NCI-H2171 treated with DMSO at 0.1 percent for 48 hours (cell line): ENCODE measurements at regions not wholly inside any gene's neighbourhood (a gene's known extent, or its start where the extent isn't known, plus 50 kb on each side); places are given as distances from the start of the nearest gene placed in this dataset.

Source experiments
- DNase-seq: peaks from one replicate; lab custom pipeline; 2025; lab: John Stamatoyannopoulos, UW

DNA sequence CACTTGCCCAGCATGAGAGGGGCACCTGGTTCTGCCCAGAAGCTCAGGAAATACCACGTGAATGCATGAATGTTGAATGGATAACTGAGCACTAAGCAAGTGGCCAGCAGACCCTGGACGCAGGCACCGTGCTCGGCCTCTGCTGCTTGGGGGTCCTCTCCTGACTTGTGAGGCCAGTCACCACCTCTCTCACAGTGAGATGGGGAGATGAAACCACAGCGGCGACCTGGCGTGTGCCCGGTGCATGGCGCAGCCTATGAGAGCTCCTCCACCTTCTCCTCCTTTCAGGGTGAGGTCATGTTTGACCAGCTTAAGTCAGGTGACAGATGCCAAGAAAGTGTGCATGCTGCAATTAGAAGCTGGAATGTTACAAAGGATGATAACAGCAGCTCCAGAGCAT lies 75.5 kb downstream of the HMX1 start:
- no peak for DNase-seq

DNA sequence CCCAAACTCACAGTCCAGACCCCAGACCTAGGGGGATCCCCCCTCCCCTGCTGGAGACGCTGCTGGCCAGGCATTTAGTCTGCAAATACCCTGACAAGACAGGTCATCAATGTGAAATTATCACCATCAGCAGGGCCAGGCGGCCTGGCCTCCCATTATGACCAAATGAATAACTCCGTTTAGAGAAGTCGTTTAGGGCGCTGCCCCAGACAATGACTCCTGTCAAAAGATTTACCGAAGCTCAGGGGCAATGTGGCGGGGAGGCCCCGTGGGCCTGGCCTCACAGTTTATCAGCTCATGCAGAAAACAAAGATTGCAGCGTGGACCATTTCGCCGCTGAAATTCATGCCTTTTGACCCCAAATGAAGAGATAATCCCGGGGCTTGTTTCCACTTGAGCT lies 76.5 kb downstream of the HMX1 start:
- DNase-seq: no peak

DNA sequence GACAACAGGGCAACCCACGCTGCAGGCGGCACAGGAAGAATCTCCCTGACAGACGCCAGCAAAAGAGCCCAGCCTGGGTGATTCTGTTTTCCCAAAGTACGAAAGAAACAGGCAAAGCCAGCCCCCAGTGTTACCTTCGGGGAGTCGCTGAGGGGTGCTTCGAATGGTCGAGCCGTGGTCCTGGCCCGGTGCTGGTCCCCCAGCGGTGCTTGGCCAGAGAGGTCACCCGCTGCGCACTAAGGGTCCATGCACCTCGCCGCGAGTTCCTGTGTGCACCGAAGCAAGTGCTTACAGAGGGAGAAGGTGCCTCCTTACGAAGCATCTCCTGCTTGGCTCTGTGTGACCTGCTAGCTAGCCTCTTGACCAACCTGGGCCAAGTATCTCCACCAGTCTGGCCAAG lies 77.1 kb downstream of the HMX1 start:
- DNase-seq: no peak

DNA sequence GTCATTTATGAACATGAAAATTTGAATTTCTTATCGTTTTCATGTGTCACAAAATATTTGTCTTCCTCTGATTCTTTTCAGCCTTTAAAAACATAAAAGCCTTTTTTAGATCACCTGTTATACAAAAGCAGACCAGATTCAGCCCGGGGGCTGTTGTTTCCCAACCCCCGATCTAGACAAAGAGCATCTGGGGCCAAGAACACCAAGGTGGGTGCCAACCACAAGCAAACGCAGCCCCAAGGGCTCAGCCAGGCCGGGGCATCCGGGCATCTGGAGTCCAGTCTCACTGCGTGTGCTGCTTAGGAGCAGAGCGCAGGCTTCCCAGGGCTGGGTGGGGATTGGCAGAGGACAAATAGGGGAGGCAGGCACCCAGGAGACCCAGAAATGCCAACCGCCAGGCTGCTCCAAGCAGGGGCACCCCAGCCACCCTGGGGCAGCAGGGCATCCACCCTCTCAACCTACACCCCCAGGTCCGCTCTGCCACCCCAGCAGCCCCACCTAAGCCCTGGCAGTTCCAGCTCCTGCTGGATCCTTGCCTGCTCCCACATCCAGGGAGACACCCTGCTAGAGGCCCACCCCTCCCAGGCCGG lies 78.0 kb downstream of the HMX1 start:
- DNase-seq: no peak

DNA sequence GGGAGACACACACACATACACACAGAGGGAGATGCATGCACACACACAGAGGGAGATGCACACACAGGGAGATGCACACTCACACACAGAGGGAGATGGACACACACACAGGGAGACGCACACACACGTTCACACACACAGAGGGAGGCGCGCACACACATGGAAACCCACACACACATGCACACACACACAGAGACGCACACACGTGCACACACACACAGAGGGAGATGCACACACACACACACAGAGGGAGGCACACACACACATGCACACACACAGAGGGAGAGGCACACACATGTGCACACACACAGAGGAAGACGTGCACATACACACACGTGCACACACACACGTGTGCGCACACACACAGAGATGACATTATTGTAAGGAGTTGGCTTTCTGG lies 79.1 kb downstream of the HMX1 start:
- no peak for DNase-seq

DNA sequence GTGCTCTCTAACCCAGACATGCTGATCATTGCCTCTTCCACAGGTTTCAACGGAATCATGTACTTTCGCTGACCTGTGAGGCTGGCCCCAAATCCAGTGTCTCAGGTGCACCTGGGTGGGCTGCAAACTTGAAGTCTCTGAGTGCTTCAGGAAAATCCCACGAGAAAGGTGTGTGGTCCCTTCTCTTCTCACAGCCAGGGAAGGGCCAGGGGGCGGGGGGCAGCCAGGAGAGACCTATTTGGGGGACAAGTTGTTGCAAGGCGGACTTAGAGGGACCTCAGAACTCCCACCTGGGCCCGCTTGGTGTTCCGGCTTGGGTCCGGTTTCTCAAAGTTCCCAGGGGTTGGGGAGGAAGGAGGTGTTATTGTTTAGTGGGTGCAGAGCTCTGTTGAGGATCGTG lies 80.0 kb downstream of the HMX1 start:
- no peak for DNase-seq

DNA sequence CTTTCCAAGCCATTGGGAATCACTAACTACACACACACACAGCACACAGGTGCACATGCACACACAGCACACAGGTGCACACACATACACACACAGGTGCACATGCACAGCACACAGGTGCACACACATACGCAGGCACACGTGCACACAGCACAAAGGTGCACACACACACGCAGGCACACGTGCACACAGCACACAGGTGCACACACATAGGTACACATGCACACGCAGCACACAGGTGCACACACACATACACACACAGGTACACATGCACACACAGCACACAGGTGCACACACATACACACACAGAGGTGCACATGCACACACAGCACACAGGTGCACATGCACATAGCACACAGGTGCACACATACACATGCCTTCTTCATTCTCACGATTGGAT lies 80.9 kb downstream of the HMX1 start:
- DNase-seq: no peak

DNA sequence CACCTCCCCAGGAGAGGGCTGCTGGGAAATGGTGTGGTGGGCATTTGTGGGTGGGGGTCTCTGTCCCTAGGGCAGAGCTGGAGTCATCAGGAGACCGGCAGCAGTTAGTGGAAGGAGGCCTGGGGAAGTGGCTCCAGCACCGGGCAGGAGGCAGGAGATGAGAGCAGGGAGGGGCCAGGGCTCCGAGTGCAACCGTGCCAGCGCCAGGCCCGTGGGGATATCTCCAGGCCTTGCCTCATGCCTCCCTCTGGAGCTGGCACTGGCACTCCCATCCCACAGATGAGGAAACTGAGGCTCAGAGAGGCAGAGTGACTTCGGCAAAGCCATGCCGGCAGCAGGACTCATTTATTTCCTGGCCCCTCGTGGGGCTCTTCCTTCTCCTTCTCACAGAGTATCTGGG lies 83.5 kb downstream of the HMX1 start:
- DNase-seq: no peak

DNA sequence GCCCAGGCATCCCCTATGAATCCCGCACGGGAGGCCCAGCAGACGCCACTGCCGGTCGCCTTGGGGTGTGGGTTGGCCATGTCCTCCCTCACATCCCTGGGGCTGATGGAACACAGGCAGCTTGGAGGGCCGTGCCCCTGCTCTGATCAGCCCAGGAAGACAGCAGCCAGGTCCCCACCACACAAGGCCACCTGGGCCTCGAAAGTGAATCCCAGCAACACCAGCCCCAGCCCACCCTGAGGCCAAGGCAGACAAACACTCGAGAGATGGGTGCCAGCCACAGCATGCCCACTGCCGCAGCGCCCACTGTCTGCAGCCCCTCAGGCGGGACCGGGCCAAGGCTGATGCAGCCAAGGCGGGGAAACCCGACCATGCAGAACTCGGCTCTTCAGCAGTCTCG lies 85.5 kb downstream of the HMX1 start:
- no peak for DNase-seq

DNA sequence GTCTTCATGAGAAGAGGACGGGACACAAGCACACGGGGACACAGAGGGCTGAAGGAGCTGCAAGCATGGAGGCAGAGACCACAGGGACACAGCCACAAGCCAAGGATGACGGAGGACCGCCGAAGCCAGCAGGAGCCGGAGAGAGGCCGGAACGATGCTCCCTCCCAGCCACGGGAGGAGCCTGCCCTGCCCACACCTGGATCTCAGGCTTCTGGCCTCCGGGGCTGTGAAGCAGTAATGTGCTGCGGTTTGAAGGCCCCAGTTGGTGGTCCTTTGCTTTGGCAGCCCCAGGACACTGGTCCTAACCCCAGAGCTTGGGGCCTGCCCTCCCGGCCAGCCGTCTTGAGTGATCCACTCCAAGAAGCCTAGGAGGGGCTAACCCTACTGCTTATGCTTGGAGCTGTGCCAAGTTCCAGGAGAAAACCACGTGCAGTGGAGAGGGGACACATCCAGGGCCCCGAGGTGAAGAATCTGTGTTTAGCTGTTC lies 85.9 kb downstream of the HMX1 start:
- DNase-seq: no peak

DNA sequence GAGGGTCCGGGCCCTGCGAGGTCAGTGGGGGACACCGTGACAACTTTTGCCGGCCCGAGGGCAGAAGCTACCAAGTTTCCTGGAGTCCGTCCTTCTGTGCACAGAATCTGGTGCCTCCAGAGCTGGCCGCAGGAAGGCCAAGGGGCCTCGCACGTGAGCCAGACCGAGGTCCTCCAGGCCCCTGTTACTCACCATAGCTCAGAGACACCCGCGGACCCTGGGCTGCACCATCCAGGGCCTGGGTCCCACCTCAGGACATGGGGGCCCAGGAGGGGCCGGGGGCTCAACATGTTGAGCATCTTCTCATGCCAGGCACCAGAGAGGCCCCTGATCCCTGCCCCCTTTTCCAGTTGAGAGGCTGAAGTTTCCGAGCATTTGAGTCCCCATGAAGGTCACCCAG lies 87.9 kb downstream of the HMX1 start:
- DNase-seq: no peak

DNA sequence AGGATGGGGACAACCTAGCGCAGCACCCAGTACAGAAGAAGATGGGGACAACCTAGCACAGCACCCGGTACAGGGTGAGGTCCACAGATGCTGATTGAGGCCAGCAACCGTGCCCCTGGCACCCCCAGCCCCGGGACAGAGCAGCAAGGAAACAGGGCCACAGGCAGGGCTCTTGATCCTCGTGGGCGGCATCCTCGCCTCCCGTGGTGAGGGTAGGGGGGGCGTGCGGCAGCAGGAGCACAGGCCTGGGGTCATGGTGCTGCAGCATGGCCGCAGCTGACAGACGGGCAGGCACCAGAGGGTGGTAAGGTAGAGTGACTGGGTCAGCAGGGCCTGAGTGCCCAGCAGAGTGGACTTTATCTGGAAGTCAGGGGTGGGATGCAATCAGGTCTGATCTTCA lies 89.5 kb downstream of the HMX1 start:
- DNase-seq: no peak

DNA sequence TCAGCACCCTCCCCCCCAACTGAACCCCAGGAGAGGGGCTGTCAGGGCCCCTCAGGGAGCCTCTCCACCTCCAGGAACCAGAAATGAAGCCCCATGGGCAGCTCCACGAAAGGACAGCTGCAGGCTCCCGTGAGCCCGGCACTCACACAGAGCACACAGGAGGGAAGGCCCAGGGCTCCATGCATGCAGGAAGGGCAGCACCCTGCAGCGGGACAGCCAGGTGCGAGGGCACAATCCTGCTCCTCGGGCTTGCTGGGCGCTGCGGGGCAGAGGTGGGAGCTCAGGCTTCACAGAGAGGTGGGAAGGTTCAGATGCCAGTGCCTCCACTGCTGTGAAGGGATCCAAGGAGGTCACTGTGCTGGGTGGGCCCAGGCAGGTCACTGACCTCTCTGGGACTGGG lies 90.0 kb downstream of the HMX1 start:
- DNase-seq: no peak

DNA sequence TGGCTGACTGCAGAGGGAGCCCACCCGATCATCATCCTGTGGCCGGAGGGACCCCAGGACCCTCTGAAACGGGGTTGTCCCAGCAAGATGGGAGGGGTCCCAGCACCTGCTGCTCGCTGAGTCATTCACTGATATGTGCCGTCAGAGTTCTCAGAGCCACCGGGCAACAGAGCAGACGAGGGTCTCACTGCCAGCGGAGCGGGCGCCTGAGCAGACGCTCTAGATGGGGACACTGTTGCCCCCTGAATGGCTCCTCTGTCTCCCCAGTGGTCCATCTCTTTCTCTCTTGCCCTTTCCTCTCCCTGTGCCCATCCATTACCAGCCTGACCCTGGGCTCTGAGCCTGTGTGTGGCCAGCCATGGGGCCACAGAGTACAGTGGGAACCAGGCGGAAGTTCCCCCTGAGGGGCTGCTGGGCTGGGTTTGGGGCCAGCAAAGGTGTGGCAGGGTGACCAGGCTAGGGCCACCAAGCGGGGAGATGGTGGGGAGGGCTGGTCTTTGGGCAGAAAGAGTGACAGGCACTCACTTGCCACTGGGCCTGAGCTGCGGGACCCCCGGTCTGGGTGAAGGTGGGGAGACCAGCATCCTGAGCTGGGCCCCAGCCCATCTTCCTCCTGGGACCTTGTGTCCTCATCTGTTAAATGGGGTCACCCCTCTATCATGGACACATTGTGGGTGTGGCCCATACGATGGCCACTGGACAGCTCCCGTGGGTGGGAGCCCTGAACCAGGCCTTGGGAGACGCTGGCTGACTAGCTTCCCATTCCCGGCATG lies 90.9 kb downstream of the HMX1 start:
- no peak for DNase-seq

DNA sequence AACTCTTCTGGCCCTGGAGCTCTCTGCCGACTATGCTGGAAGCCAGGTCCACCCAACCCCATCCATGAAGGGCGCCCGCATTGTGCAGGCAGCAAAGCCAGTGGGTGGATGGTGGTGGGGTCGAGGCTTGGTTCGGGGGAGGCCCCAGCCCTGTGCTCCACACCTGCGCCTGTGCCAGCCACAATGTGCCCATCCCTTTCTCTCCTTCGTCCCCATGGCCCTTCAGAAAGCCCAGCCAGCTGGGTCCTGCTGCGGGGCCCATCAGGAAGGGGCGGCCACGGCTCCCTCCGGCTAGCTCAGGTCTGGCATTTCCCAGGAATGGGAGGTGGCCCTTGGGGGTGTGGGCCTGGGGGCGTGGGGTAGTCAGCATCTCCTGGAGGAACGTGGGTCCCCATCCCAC lies 91.6 kb downstream of the HMX1 start:
- no peak for DNase-seq

DNA sequence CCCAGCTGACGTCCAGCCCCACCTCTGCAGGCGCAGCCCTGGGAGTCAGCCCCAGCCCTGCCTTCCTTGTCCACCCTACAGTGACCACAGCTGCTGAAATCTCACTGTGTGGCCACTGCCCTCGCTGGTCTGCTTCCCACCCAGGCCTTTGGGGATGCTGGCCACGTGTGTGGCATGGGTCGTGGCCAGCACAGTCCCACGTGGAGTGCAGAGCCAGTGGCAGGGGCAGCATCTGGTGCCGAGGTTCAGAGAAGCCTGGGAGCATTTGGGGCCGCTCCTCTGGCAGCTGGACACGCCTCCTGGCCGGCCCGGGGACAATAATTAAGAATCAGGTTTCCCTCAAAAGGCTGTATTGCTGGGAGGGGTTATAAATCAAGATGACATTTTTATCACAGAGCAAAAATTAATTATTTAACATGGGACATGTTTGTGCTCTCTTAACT lies 92.1 kb downstream of the HMX1 start:
- no peak for DNase-seq

DNA sequence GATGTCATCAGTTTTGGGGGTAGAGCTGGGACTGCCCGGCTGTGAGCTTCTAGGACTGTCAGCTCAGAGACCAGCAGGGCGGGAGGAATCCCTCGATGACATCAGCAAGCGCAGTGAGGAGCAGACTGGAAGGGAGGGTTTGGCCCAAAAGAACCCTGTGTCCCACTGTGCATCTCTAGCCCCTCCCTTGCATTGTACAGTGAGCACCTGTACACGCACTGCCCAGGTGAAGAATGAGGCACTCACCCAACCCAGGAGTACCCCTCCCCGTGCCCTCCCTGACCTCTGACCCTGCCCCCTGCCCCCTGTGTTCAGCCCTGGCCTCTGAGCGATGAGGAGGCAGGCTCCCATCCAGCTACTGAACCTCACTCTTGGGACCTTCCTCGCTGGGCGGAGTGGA lies 92.9 kb downstream of the HMX1 start:
- no peak for DNase-seq

DNA sequence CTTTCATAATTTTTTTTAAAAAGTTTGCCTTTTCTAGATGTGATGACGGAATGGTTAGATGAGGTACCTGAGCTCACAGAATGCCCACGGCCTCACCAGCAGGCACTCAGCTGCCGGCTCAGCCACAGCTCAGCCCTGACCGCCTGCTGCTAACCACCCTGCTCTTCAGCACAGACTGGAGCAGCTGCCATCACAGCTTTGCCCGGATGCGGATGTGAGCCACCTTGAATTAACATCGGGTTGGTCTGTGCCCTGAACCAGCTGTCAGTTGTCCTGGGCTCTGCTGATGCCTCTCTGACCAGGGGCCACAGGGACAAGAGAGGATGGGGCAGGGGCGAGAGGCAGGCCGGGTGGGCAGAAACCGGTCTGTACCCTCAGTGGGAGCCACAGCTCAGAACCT lies 93.3 kb downstream of the HMX1 start:
- DNase-seq: peak; percentile 3

DNA sequence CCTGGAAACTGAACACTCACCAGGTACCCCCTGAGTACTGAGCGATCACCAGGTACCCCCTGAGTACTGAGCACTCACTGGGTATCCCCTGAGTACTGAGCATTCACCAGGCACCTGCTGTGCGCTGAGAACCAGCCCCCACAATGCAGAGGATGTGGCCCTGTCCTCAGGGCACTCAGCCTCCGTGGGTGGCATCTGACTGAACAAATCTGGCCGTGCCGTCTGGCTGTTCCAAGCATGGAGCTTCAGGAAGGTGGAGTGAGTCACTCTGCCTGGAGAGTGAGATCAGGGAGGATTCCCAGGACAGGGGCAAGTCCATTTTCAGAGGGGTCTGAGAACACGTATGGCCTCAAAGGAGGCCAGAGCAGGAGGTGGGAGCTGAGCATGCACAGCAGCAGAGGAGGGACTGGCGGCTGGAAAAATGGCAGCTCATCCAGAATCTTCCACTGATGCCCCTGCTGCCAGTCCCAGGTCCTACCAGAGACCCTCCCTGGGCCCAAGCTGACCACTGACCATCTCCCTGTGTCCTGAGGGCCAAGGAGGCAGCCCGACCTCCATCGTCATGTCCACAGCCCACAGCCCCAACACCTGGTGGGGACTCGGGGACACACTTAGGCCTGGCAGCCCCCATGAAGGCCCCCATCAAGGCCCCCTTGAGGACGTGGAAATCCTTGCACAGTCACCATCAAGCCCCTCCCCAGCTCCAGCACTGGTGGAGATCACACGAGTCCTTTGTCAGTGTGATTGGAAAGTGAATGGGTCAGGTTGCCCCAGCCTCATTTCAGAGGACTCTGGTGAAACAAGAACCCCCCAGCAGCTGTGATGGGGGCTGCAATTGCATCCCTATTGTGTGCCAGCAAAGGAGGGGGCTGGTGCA lies 94.1 kb downstream of the HMX1 start:
- DNase-seq: no peak

DNA sequence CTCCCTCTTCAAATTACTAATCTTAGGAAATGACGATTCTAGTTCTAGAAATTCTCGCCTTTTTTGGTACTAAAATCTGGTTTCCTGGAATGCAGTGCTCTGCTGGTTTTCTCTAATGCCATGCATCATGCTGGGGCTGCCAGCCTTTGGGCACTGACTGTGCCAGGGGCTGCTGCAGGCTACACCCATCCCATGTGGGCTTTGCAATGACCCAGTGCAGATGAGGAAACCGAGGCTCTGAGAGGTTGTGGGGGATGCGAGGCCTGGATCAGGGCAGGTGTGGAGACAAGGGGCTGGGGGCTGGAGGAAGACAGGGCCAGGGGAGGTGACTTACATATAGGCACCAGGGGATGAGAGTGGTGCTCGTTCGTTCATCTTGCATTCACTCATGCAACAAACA lies 95.3 kb downstream of the HMX1 start:
- no peak for DNase-seq

DNA sequence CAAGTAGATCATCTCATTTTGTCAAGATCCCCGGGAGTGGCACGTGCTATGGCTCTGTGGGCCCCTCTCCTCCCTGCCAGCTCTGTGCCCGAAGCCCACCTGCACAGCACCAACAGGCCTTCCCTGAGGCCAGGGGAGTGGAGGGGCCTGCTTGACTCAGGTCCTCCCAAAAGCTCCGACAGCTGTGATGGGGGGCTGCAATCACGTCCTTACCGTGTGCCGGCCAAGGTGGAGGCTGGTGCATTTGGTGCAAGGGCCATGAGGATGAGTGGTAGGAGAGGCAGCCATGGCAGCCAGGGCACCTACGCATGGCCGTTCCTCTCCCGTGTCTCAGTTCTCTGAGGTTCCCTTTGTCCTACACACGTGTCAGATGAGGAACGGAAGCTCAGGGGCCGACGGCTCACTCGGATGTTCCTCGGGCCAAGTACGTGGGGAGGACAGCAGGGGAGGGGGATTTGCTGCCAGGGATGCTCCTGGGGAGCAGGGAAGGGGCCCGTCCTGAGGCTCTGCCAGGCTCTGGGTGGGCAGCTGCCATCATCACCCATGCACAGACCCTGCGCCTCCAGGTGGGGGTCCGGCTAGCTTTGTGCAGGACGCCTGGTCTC lies 95.8 kb downstream of the HMX1 start:
- no peak for DNase-seq

DNA sequence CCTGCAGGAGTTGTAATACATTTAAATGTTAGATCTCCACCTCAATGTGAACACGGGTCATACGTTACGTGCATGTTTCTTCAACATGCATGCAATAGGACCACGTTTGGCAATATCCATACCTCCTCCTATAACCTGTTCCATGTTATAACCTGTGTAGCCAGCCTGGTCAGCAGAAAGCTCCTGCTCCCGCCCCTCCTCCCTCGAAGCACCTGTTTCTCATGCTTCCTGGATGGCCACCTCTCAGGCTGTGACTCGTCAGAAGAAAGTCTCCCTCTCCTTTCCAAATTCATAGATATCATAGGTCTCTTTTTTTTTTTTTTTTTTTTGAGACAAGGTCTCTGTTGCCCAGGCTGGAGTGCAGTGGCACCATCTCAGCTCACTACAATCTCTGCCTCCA lies 96.5 kb downstream of the HMX1 start:
- no peak for DNase-seq

DNA sequence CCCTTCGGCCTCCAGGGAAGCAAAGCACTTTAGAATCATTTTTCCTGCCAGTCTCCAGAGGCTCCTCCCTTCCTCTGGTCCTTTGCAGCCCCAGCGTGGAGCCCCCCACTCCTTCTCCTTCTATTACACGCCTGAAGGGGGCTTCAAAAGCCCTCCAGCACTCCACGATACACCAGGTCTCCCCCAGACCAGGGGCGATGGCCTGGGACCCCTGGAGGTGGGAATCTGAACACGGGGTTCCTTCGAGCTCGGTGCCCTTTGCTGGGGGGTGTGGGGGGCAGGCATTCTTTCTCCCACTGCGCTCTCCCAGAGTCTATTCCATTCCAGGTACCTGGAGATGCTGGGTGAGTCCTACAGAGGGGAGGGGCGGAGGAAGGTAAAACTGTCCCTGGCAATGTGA lies 97.6 kb downstream of the HMX1 start:
- no peak for DNase-seq
